ENCODE measurements at regions not wholly inside any gene's neighbourhood (a gene's known extent, or its start where the extent isn't known, plus 50 kb on each side); places are given as distances from the start of the nearest gene placed in this dataset.
"Not testable (repeated sequence)": the region's sequence is repeated elsewhere in the genome, so short reads cannot be mapped to it uniquely, and the experiment has no call there.

GRCh38 chr16:10296956-10297340 is 88.9 kb upstream of the ATF7IP2 start:
- Histone ChIP-seq H3K36me3 (0 out of 22 replicates have a peak, but pooled peaks cover 0 to 4% (median 0%) of the 10 kb centered on the region in 11 experiments), H3K4me3 (peak overlapping the region in 5 of 10 experiments; percentile 15 to 44 (median 18); a peak in 5 of 20 replicates), H3K4me1 (peaks cover 17 to 64% (median 34%) of the 10 kb centered on the region in 10 experiments), H3K9me3 (replicated peaks in 1 of 11) (peaks cover 18 to 56% (median 45%) of the 10 kb centered on the region in 11 experiments), H3K27ac (peak overlapping the region; percentile 60 to 96 (median 92); a peak in 21 of 22 replicates), H3K9ac (peak overlapping the region; percentile 30 to 79 (median 76); a peak in 21 of 22 replicates), H4K20me1 (no peaks in the 10 kb centered on the region), H3K27me3 (no peaks in the 10 kb centered on the region), H3K4me2 (peak overlapping the region; percentile 36 to 76 (median 58))
- TF ChIP-seq Cebpa-rat (IDR thresholded peaks at IDR 0.05), result no peak

- peak; percentile 63 to 97 (median 91) for TF ChIP-seq Cebpa-rat (IDR thresholded peaks at IDR 0.05)
- Histone ChIP-seq H3K9me3 (replicated peaks in 1 of 11) (peaks cover 12 to 51% (median 40%) of the 10 kb centered on the region in 11 experiments), H3K4me2 (peak overlapping the region; percentile 36 to 76 (median 58)), H3K4me1 (peaks cover 17 to 67% (median 34%) of the 10 kb centered on the region in 10 experiments), H3K4me3 (peak overlapping the region in 4 of 10 experiments; percentile 15 to 18 (median 18); a peak in 4 of 20 replicates), H3K27ac (peak overlapping the region; percentile 60 to 96 (median 92)), H3K36me3 (0 out of 22 replicates have a peak, but pooled peaks cover 0 to 4% (median 0%) of the 10 kb centered on the region in 11 experiments), H3K27me3 (no peaks in the 10 kb centered on the region), H4K20me1 (no peaks in the 10 kb centered on the region), H3K9ac (peak overlapping the region; percentile 41 to 79 (median 77); a peak in 21 of 22 replicates)
These were observed 88.4 kb upstream of the ATF7IP2 start for GRCh38 chr16:10297341-10298006.

- H4K20me1 ChIP-seq, result no peaks in the 10 kb centered on the region
- H3K9ac ChIP-seq, result no peak overlapping the region
- peak overlapping the region in 3 of 11 experiments; percentile 33 to 53 (median 35); a peak in 4 of 22 replicates for H3K4me2 ChIP-seq
- peak overlapping the region in 3 of 11 experiments; percentile 8 to 47 (median 46); a peak in 4 of 22 replicates for H3K27ac ChIP-seq
- no peak overlapping the region for H3K4me3 ChIP-seq
- H3K27me3 ChIP-seq, result no peaks in the 10 kb centered on the region
- H3K4me1 ChIP-seq, result peaks cover 17 to 61% (median 34%) of the 10 kb centered on the region in 10 experiments
- no peaks in the 10 kb centered on the region for H3K36me3 ChIP-seq
- peaks cover 0 to 25% (median 15%) of the 10 kb centered on the region in 11 experiments; a peak in 18 of 22 replicates for H3K9me3 ChIP-seq (replicated peaks in 1 of 11)
- no peak for TF ChIP-seq Cebpa-rat (IDR thresholded peaks at IDR 0.05)
These were observed 85.0 kb upstream of the ATF7IP2 start for GRCh38 chr16:10300905-10301304.

- H3K4me3 ChIP-seq, H3K9ac ChIP-seq, H3K27me3 ChIP-seq, H3K36me3 ChIP-seq, H4K20me1 ChIP-seq: not testable (repeated sequence)
- Histone ChIP-seq H3K4me1 (peaks cover 17 to 54% (median 30%) of the 10 kb centered on the region in 10 experiments), H3K4me2 (peak overlapping the region in 3 of 11 experiments; percentile 33 to 53 (median 35); a peak in 6 of 22 replicates), H3K27ac (peak overlapping the region in 3 of 11 experiments; percentile 8 to 47 (median 46); a peak in 4 of 22 replicates), H3K9me3 (replicated peaks in 1 of 11) (peaks cover 0 to 18% (median 9%) of the 10 kb centered on the region in 11 experiments; a peak in 18 of 22 replicates)
These were observed 84.3 kb upstream of the ATF7IP2 start for GRCh38 chr16:10301547-10301946.

- H4K20me1 ChIP-seq, result no peaks in the 10 kb centered on the region
- no peak overlapping the region for H3K4me2 ChIP-seq
- TF ChIP-seq Cebpa-rat (IDR thresholded peaks at IDR 0.05), result no peak
- H3K36me3 ChIP-seq, result no peaks in the 10 kb centered on the region
- no peaks in the 10 kb centered on the region for H3K27me3 ChIP-seq
- H3K9me3 ChIP-seq (replicated peaks in 1 of 11), result peaks cover 0 to 6% (median 0%) of the 10 kb centered on the region in 11 experiments; a peak in 3 of 22 replicates
- H3K4me1 ChIP-seq, result peaks cover 0 to 25% (median 4%) of the 10 kb centered on the region in 10 experiments; a peak in 9 of 20 replicates
- H3K9ac ChIP-seq, result no peak overlapping the region
- no peak overlapping the region for H3K4me3 ChIP-seq
- no peak overlapping the region for H3K27ac ChIP-seq
These were observed 79.9 kb upstream of the ATF7IP2 start for GRCh38 chr16:10305912-10306311.

GRCh38 chr16:10308305-10309193 is 77.3 kb upstream of the ATF7IP2 start:
- peak overlapping the region in 2 of 11 experiments; percentile 7 to 32; a peak in 1 of 22 replicates for H3K27ac ChIP-seq
- H4K20me1 ChIP-seq, result no peaks in the 10 kb centered on the region
- peaks cover 0 to 6% (median 0%) of the 10 kb centered on the region in 11 experiments; a peak in 3 of 22 replicates for H3K9me3 ChIP-seq (replicated peaks in 1 of 11)
- no peaks in the 10 kb centered on the region for H3K27me3 ChIP-seq
- H3K36me3 ChIP-seq, result no peaks in the 10 kb centered on the region
- TF ChIP-seq Cebpa-rat (IDR thresholded peaks at IDR 0.05), result peak in 4 of 11 experiments; percentile 11 to 58 (median 19); a peak in 1 of 22 replicates
- no peak overlapping the region for H3K4me3 ChIP-seq
- no peak overlapping the region for H3K9ac ChIP-seq
- H3K4me1 ChIP-seq, result peaks cover 7 to 32% (median 26%) of the 10 kb centered on the region in 10 experiments
- H3K4me2 ChIP-seq, result peak overlapping the region in 5 of 11 experiments; percentile 16 to 58 (median 29); a peak in 7 of 22 replicates

- H3K9ac ChIP-seq, result no peak overlapping the region
- TF ChIP-seq Cebpa-rat (IDR thresholded peaks at IDR 0.05), result no peak
- H3K36me3 ChIP-seq, result no peaks in the 10 kb centered on the region
- H3K4me3 ChIP-seq, result no peak overlapping the region
- H3K4me1 ChIP-seq, result peaks cover 7 to 41% (median 34%) of the 10 kb centered on the region in 10 experiments
- no peaks in the 10 kb centered on the region for H4K20me1 ChIP-seq
- H3K4me2 ChIP-seq, result no peak overlapping the region
- no peaks in the 10 kb centered on the region for H3K27me3 ChIP-seq
- H3K27ac ChIP-seq, result no peak overlapping the region
- H3K9me3 ChIP-seq (replicated peaks in 1 of 11), result peaks cover 0 to 6% (median 0%) of the 10 kb centered on the region in 11 experiments; a peak in 3 of 22 replicates
These were observed 76.5 kb upstream of the ATF7IP2 start for GRCh38 chr16:10309271-10309932.

GRCh38 chr16:10312008-10312407 is 73.9 kb upstream of the ATF7IP2 start:
- Histone ChIP-seq H3K9ac (no peak overlapping the region), H3K9me3 (replicated peaks in 1 of 11) (peaks cover 0 to 6% (median 0%) of the 10 kb centered on the region in 11 experiments; a peak in 3 of 22 replicates), H3K27me3 (no peaks in the 10 kb centered on the region), H3K4me1 (peaks cover 7 to 45% (median 35%) of the 10 kb centered on the region in 10 experiments), H3K36me3 (no peaks in the 10 kb centered on the region), H3K27ac (peak overlapping the region in 4 of 11 experiments; percentile 8 to 25 (median 18); a peak in 3 of 22 replicates), H3K4me3 (no peak overlapping the region), H3K4me2 (peak overlapping the region in 9 of 11 experiments; percentile 46 to 69 (median 64); a peak in 14 of 22 replicates), H4K20me1 (no peaks in the 10 kb centered on the region)
- no peak for TF ChIP-seq Cebpa-rat (IDR thresholded peaks at IDR 0.05)

Measured in BLaER1 treated with 17β-estradiol and CSF1 and Interleukin-3, amounts not matched to agents 10 nM and 100 nM (cell line).